HG02981 (cell line): ENCODE measurements at regions not wholly inside any gene's neighbourhood (a gene's known extent, or its start where the extent isn't known, plus 50 kb on each side); places are given as distances from the start of the nearest gene placed in this dataset.
"Not testable (repeated sequence)": the region's sequence is repeated elsewhere in the genome, so short reads cannot be mapped to it uniquely, and the experiment has no call there.

ENCODE experiments used
- ATAC-seq: cut with Tn5 transposase; IDR thresholded peaks from one replicate; pipeline ENCODE4 v1.9.1; 2021; ENCODE audit warnings: mild to moderate bottlenecking, moderate library complexity; ENCODE audit not compliant: unreplicated experiment

DNA sequence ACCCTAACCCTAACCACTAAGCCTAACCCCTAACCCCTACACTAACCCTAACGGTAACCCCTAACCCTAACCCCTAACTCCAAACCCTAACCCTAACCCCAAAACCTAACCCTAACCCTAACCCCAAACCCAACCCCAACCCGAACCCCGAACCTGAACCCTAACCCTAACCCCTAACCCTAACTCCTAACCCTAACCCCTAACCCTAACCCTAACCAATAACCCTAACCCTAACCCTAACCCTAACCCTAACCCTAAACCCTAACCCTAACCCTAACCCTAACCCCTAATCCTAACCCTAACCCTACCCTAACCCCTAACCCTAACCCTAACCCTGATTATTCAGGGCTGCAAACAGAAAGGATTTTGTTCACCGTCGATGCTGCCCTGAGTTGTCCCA, 144.6 kb upstream of the DUSP22 start:
- not testable (repeated sequence) for ATAC-seq

GRCh38 chr6:148051-148984, 144.0 kb upstream of the DUSP22 start:
- ATAC-seq: peak; percentile 86

DNA sequence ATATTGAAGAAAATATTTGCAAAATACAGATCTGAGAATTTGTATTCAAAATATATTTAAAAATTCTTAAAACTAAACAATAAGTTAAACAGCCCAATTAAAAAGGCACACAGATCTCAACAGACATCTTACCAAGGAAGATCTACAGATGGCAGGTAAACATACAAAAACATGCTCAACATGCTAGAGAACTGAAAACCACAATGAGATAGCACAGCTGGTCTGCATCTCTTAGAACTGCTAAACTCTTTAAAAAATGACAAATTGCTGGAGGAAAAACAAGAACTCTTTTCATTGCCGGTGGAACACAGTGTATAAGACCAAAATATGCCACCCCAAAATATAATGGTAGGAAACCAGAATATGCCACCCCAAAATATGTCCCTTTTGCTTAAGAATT, 142.1 kb upstream of the DUSP22 start:
- not testable (repeated sequence) for ATAC-seq

DNA sequence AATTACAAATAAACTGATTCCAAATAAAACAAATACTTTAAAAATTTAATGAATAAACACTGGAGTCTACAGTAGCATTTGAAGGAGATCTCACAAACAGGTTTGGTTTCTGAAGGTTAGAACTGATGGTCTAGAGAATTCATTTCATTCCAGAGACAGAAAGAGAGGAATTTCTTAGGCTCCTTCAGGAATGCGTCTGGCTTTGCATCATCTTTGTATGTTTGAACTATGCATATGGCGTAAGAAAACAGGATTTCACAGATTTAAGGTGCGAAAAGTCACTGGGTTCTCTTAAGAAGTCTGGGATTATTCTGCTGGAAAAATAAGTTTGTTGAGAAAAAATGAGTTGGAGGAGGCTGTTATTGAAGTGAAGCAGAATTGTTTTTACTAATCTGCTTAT, 139.9 kb upstream of the DUSP22 start:
- not testable (repeated sequence) for ATAC-seq

GRCh38 chr6:153026-153425, 139.3 kb upstream of the DUSP22 start:
- ATAC-seq: not testable (repeated sequence)

GRCh38 chr6:153867-154266, 138.4 kb upstream of the DUSP22 start:
- ATAC-seq: not testable (repeated sequence)

GRCh38 chr6:154321-155092, 137.8 kb upstream of the DUSP22 start:
- not testable (repeated sequence) for ATAC-seq

GRCh38 chr6:156010-156409, 136.3 kb upstream of the DUSP22 start:
- ATAC-seq: no peak

GRCh38 chr6:156441-157140, 135.7 kb upstream of the DUSP22 start:
- ATAC-seq: not testable (repeated sequence)

DNA sequence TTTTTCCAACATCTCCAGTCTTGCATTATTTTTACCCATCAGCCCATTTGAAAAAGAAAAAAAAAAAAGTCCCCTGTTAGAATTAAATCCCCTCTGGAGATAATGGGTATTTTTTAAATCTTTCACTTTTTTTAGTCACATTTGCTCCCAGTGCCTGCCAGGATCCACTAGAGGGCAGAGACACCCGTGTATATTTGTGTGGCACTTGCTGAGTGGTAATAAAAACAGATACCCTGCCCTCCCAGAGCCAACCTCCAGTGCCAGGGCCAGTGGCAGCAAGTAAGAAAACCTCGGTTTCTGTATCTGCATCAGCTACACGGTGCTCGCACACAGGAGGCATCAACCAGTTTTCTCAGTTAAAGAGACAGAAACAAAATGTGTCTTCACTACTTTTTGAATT, 135.1 kb upstream of the DUSP22 start:
- ATAC-seq: not testable (repeated sequence)

DNA sequence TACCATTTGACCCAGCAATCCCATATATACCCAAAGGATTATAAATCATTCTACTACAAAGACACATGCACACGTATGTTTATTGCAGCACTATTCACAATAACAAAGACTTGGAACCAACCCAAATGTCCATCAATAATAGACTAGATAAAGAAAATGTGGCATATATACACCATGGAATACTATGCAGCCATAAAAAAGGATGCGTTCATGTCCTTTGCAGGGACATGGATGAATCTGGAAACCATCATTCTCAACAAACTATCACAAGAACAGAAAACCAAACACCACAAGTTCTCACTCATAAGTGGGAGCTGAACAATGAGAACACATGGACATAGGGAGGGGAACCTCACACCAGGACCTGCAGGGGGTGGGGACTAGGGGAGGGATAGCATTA, 130.6 kb upstream of the DUSP22 start:
- not testable (repeated sequence) for ATAC-seq

DNA sequence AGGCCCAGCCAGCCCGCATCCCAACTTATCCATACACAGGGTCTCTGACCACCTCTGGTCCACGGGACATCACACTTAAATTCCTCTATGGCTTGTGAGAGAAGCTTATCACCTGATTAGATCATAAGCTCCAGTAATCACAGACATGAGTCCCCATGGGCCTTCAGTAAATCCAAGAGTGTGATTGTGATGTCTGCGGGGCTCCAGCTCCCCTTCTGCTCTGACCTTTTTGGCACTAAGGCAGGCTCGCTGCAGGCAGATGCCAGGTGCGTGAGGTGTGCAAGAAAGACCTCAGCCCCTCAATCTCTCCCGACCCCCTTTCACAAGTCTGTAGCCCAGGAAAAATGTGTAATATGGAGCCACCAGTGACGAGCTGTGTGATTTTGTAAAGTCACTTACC, 127.6 kb upstream of the DUSP22 start:
- ATAC-seq: no peak

- ATAC-seq: no peak
These were observed 127.0 kb upstream of the DUSP22 start for GRCh38 chr6:165263-165662.

GRCh38 chr6:165906-166305, 126.4 kb upstream of the DUSP22 start:
- ATAC-seq: no peak

- ATAC-seq: no peak
These were observed 123.3 kb upstream of the DUSP22 start for GRCh38 chr6:168865-169455.

DNA sequence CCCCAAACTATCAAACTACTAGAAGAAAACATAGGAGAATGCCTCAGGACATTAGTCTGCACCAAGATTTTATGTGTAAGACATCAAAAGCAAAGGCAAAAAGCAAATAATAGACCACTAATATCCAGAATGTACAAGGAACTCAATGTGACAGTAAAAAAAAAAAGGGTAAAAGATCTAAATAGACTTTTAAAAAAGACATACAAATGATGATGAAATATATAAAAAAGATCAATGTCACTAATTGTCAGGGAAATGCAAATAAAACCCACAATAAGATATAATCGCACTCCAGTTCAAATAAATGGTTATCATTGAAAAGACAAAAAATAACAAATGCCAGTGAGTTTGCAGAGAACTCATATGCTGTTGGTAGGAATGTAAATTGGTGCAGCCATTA, 118.3 kb upstream of the DUSP22 start:
- no peak for ATAC-seq

DNA sequence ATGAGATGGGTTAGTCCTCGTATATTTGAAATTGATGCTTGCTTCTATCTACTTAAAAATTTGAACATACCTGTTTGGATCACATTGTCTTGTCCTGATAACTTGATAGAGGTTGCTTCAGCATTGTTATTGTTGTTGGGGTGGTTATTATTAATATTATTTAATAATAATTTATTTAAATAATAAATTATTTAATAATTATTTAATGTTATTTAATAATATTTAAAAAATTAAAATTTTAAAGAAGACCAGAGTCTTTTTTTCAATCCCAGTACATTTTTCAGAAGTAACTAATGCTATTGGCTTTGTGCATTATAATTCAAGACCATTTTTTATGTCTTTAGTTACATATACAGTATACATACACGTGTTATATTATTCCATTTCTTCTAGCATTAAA, 116.6 kb upstream of the DUSP22 start:
- no peak for ATAC-seq

DNA sequence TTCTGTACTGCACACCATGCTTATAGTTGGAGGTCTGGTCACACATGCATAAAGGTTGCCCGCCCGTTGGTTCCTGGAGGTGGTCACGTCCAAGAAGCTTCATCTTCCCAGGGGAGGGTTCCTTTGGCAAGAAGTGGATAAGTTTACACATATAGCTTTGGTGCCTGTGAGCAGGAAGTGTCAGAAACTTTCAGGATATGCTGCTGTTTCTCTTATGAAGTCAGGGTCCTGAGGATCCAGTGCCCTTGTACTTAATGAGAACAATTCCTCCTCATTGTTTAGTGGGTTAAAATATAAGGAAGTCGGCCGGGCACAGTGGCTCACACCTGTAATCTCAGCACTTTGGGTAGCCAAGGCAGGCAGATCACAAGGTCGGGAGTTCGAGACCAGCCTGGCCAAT, 115.5 kb upstream of the DUSP22 start:
- no peak for ATAC-seq

DNA sequence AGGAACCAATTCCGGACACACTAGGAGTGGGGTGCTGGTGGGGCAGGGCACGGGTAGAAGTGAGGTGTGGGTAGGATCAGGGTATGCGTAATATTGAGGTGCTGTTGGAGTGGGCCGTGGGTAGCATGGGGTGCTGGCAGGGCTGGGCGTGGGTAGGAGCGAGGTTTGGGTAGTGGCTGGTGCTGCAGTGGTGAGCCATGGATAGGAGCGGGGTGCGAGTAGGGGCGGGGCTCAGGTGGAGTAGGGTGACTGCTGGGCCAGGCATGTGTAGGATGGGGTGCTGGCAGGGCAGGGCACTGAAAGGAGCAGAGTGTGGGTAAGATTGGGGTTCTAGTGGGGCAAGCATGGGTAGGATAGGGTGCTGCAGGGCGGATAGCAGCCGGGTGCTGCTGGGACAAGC, 114.2 kb upstream of the DUSP22 start:
- no peak for ATAC-seq

DNA sequence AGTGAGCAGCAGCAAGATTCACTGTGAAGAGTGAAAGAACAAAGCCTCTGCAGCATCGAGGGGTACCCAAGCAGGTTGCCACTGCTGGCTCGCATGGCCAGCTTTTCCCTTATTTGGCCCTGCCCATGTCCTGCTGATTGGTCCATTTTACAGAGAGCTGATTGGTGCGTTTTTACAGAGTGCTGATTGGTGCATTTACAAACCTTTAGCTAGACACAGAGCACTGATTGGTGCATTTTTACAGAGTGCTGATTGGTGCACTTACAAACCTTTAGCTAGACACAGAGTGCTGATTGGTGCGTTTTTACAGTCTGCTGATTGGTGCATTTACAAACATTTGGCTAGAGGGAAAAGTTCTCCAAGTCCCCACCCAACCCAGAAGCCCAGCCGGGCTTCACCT, 113.4 kb upstream of the DUSP22 start:
- not testable (repeated sequence) for ATAC-seq
